Tibial artery (tissue), 4 donors: ENCODE measurements at regions not wholly inside any gene's neighbourhood (a gene's known extent, or its start where the extent isn't known, plus 50 kb on each side); places are given as distances from the start of the nearest gene placed in this dataset.
"Not testable (repeated sequence)": the region's sequence is repeated elsewhere in the genome, so short reads cannot be mapped to it uniquely, and the experiment has no call there.

Source experiments
- DNase-seq, 2 donors: peaks; one replicate each; pipeline ENCODE4 v3.0.0-alpha.2; 2019
- H3K27ac ChIP-seq, 2 donors: fragments of 200-600 bp; sonication (generic) in 1 of 2; 1 replicate in 1 of 2; 2 replicates in 1 of 2; pipeline ENCODE4 v1.5.1; 2018 to 2019; ENCODE audit warnings: mild to moderate bottlenecking in 1 of 2
- H3K27me3 ChIP-seq, 2 donors: fragments of 200-600 bp; sonication (generic) in 1 of 2; one replicate each; pipeline versions ENCODE4 v1.5.1 to v1.6.0; 2016 to 2019
- H3K36me3 ChIP-seq, 3 donors: fragments of 200-600 bp; sonication (generic) in 2 of 3; one replicate each; pipeline ENCODE4 v1.5.1; 2016 to 2019; ENCODE audit warnings: mild to moderate bottlenecking in 2 of 3
- H3K4me1 ChIP-seq, 4 donors: fragments of 200-600 bp; sonication (generic) in 2 of 4; 1 replicate in 3 of 4; 2 replicates in 1 of 4; pipeline ENCODE4 v1.5.1; 2016 to 2019
- H3K4me3 ChIP-seq, 2 donors: fragments of 200-600 bp; sonication (generic) in 1 of 2; 1 replicate in 1 of 2; 2 replicates in 1 of 2; pipeline ENCODE4 v1.5.1; 2018 to 2019; ENCODE audit warnings: mild to moderate bottlenecking in 2 of 2
- H3K9me3 ChIP-seq, 3 donors: fragments of 200-600 bp; sonication (generic) in 1 of 3; one replicate each; pipeline ENCODE4 v1.5.1; 2016 to 2019
- intact Hi-C: fragments of 100-400 bp; cut with DNase I; formaldehyde crosslinking; loops from one replicate; pipeline ENCODE4 v1.15.0; 2023; ENCODE audit warnings: low total_unique reads

DNA sequence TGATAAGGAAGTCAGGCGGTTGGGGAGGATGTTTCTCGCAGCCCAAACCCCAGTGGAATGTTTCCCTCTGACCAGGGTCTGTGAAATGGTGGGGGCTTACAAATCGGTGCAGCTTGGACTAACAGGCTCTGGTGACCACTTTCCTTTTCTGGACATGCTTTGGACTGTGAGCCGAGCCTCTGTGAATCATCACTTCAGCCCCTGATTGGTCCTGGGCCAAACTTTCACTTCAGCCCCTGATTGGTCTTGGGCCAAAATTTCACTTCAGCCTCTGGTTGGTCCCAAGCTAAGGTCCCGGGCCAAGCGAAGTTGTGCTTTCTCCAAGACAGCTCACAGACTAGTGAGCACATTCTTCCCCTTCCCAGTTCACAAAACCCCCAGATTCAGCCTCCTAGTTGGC lies 223.7 kb upstream of the ANKRD20A1 start:
- H3K4me3 ChIP-seq, H3K27me3 ChIP-seq, H3K4me1 ChIP-seq, intact Hi-C loops, DNase-seq, H3K9me3 ChIP-seq, H3K27ac ChIP-seq, H3K36me3 ChIP-seq: not testable (repeated sequence)

DNA sequence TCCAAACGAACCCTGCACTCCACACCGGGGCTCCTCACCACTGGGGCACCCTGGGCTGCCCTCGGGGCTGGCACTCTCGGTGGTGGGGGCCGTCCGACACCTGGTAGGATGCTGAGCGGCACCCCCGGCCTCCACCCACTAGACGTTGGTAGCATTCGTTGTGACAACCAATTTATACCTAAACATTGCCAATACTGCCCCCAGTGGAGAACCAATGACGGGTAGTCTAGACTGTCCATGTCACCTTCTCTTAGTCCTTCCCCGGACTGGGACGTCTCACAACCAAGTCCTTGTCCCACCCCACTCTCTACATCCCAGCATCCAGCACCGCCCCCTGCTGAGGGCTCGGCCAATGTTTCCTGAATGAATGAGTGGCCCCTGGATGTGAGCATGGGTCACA lies 246.8 kb upstream of the ANKRD20A1 start:
- H3K36me3 ChIP-seq, DNase-seq, H3K4me3 ChIP-seq, H3K4me1 ChIP-seq, H3K9me3 ChIP-seq, intact Hi-C loops, H3K27ac ChIP-seq, H3K27me3 ChIP-seq: not testable (repeated sequence)

DNA sequence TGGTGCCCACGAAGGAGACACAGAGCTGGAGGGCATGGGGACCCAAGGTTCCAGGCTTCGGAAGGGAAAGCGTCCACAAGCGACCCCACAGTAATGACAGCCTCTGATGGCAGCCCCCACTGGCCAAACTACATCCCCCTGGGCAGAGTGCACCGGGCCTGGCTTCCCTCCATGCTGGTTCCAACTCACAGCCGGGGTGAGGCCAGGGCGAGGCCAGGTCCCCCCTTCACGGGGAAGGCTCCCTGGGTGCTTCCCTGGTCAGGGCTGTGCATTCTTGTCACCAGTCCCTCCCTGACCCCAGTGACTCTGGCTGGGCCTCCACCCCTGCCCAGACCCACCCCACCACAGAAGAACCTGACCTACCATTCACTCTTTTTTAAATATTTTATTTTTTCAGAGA lies 248.9 kb upstream of the ANKRD20A1 start:
- H3K27me3 ChIP-seq, H3K9me3 ChIP-seq, H3K4me3 ChIP-seq, H3K4me1 ChIP-seq, H3K27ac ChIP-seq, DNase-seq, intact Hi-C loops, H3K36me3 ChIP-seq: not testable (repeated sequence)

DNA sequence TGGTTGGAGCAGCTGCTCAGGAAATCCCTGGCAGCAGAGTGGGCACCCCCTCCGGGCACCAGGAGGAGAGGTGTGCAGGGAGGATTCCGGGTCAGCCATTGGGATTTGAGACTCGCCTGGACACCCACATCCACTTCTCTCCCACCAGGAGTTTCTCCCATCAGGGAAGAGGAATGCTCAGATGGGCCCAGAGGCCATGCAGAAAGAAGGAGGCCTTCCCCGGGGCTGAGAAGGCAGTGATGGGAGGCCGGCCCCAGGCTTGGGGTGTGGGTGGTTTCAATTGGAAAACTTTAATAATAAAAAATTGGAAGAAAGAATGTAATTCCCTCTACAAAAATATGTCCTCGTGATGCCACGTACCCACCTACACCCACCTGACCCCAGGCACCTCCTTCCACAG lies 249.3 kb upstream of the ANKRD20A1 start:
- H3K36me3 ChIP-seq, H3K4me1 ChIP-seq, H3K9me3 ChIP-seq, H3K27me3 ChIP-seq, DNase-seq, H3K4me3 ChIP-seq, intact Hi-C loops, H3K27ac ChIP-seq: not testable (repeated sequence)

DNA sequence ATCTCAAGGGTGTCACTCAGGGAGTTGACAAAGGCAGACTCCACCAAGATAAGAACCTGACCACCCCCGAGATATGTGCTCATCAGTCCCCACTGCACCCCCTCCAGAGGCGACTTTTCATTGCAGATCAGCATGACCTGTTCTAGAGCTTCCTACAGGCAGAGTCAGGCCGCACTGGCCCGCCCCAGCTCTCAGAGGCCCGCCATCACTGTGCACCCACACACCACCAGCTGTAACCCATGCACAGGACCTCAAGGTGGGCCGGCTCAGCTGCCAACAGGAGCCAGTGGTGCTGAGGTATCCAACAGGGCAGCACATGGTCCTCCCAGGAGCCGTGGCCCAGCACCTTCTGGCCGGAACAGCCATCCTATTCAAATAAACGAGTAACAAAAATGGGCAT lies 253.6 kb upstream of the ANKRD20A1 start:
- H3K36me3 ChIP-seq, DNase-seq, H3K4me1 ChIP-seq, intact Hi-C loops, H3K27me3 ChIP-seq, H3K4me3 ChIP-seq, H3K9me3 ChIP-seq, H3K27ac ChIP-seq: not testable (repeated sequence)

DNA sequence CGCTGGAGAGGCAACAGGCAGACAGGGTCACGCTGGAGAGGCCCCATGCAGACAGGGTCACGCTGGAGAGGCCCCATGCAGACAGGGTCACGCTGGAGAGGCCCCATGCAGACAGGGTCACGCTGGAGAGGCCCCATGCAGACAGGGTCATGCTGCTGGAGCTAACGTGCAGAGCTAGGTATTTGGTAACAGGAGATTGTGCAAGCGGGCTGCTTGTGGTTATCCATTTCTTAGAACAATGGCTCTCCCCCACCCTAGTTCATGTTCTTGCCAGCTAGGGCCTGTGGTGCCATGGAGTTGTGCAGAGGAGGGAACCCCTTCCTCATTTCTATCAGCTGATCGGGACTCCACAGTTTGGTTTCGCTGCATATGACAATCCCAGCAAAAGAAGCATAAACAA lies 255.1 kb upstream of the ANKRD20A1 start:
- DNase-seq, H3K27ac ChIP-seq, H3K9me3 ChIP-seq, H3K27me3 ChIP-seq, H3K4me3 ChIP-seq, intact Hi-C loops, H3K36me3 ChIP-seq, H3K4me1 ChIP-seq: not testable (repeated sequence)

DNA sequence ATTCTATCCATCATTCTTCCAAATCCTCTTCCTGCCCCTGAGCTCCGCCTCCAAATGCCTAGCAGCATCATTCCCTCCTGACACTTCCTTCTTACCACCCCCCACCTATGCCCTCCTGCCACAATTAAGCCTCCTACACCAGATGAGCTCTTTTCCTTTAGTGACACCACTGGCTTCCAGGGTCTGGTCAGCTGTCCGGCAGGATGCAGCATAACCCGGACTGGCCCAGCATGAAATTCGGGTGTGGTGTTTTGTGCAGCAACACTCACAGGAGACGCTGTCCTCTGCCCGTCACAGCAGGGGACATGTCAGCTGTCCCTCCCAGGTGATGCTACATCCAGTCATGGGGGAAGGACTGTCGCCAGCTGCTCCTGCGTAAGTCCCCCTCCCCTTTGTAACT lies 266.3 kb upstream of the ANKRD20A1 start:
- intact Hi-C loops, H3K36me3 ChIP-seq: not testable (repeated sequence)

DNA sequence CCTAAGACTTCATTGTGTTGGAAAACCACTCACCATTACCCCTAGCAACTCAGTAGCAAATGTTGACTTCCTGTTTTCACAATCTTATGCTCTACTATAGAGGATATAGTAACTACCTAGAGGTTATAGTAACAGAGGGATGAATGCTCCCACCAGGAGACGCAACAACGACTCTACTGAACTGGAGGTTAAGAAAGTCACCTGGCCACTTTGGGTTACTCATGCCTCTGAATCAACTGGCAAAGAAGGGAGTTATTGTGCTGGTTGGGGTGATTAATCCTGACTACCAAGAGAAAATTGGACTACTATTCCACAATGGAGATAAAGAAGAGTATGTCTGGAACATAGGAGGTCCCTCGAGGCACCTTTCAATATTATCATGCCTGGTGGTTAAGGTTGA lies 302.9 kb upstream of the ANKRD20A1 start:
- H3K27me3 ChIP-seq, H3K36me3 ChIP-seq, intact Hi-C loops, H3K4me1 ChIP-seq, H3K4me3 ChIP-seq, DNase-seq, H3K9me3 ChIP-seq, H3K27ac ChIP-seq: not testable (repeated sequence)

More for the DNA sequence above, 266.3 kb upstream of the ANKRD20A1 start:
- not testable (repeated sequence) for H3K4me1 ChIP-seq, DNase-seq, H3K4me3 ChIP-seq, H3K9me3 ChIP-seq, H3K27ac ChIP-seq, H3K27me3 ChIP-seq

DNA sequence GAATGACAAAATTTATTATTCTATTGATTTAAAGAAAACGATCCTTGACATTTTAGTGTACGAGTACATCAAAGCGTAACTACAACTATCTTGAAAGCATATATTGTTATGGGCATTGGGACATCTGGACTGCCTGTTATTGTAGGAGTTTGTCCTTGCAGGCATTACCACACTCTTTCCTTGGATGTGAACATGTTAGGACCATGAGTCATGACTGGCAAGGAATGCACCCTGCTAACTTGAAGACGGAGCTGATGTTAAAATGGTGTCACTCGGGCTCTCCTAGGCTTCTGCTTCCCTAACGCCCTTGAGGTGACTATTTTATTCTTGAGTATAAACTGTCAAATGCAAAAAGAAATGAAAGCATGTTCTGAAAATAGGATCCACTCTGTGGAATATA lies 308.7 kb upstream of the ANKRD20A1 start:
- H3K4me3 ChIP-seq, H3K27ac ChIP-seq, H3K27me3 ChIP-seq, intact Hi-C loops, H3K9me3 ChIP-seq, H3K4me1 ChIP-seq, DNase-seq, H3K36me3 ChIP-seq: not testable (repeated sequence)

DNA sequence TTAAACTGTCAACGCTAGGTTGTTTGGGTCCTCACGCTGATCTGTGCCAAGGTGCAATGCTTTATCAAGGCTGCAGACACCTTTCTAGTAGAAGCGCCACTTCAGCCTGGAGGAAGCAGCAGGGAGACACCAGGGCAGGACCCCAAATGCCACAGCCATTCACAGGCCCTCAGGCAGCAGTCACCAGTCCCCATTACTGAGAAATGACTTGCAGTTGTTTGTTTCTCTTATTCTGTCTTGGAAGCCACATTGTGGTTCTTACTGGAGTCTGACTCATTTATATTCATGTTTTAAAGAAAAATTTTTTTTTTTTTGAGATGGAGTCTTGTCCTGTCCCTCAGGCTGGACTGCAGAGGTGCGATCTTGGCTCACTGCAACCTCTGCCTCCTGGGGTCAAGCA lies 328.9 kb upstream of the ANKRD20A1 start:
- DNase-seq, H3K4me3 ChIP-seq, H3K36me3 ChIP-seq, H3K27me3 ChIP-seq, H3K27ac ChIP-seq, intact Hi-C loops, H3K4me1 ChIP-seq, H3K9me3 ChIP-seq: not testable (repeated sequence)

DNA sequence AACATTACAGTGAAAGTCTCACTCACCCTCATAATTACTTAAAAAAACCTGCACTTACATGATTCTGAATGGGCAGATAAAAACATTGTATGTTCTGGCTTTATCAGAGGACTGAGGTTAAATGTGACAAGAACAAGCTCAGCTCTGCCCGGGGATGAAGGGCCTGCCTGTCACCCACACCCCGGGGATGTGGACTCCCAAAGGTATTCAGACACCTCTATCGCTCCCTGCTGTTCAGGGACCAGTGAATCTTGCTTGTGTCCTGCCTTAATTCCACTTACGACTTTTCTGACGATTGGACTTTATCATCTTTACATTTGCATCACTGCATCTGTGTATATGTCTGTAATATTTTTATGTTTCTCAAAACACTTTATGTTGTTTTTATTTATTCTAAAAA lies 341.8 kb upstream of the ANKRD20A1 start:
- H3K9me3 ChIP-seq, H3K36me3 ChIP-seq, intact Hi-C loops, H3K27me3 ChIP-seq, H3K4me3 ChIP-seq, DNase-seq, H3K4me1 ChIP-seq, H3K27ac ChIP-seq: not testable (repeated sequence)

DNA sequence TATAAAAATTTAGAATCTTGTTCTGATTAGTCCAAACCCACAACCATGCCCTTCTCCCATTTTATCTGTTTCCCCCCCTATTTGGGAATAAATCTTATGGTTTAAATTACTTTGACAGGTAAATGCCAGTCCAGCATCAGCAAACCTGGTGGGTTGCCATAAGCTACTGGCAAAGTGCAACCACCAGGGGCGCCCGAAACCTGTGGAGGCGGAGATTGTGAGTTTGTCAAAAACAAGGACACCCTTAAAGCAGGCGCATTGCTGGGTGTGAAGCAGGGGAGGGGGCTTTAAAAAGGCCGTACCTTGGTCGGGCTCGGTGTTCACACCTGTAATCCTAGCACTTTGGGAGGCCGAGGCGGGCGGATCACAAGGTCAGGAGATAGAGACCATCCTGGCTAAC lies 344.1 kb upstream of the ANKRD20A1 start:
- DNase-seq, H3K4me1 ChIP-seq, H3K36me3 ChIP-seq, H3K9me3 ChIP-seq, intact Hi-C loops, H3K27me3 ChIP-seq, H3K4me3 ChIP-seq, H3K27ac ChIP-seq: not testable (repeated sequence)

DNA sequence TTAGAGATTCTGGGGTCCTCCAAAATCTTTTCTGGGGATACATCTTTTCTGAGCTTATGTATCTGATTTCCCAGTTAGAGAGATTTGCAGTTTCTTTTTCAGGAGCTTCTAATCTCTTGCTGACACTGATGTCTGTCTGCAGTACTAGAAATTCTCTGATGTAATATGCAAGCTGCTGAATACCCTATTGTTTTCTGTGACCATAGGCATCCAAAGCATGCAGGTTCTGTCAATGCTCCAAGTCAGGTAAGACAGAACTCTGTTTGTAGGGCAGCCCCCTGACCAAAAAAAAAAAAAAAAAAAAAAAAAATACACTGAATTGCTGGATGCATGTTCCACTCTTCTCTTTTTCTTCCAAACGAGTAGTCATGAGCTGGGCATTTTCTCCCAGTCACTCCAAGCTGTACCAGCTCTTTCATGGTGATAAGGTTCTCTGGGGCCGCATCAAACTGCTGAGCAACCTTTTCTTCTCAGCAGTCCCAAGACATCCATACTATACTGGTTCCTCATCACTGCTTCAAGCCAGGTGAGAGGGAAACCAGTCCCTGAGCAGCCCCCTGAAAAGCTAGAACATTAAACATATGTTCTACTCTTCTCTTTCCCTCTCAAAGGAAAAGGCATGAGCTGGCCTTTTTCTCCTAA lies 354.9 kb upstream of the ANKRD20A1 start:
- DNase-seq, H3K36me3 ChIP-seq, H3K9me3 ChIP-seq, H3K27ac ChIP-seq, H3K4me3 ChIP-seq, H3K27me3 ChIP-seq, H3K4me1 ChIP-seq, intact Hi-C loops: not testable (repeated sequence)

DNA sequence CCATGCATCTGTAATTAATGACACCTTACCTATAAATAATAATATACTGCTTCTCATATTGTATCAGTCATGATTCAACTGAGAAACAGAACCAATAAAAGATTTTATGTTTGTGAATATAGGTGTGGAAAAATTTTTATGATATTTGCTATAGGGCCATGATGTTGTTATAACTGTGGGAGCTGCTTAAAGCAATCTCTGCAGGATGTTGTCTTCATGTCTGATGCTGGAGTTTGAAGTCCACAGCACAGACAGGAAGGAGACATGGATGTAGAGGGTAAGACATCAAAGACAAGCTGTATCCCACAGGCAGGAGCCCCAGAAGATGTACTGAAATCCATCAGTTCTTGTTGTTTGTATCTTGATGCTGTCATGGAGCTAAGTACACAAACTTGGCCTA lies 366.7 kb upstream of the ANKRD20A1 start:
- H3K9me3 ChIP-seq, H3K4me3 ChIP-seq, DNase-seq, H3K36me3 ChIP-seq, intact Hi-C loops, H3K27me3 ChIP-seq, H3K4me1 ChIP-seq, H3K27ac ChIP-seq: not testable (repeated sequence)

DNA sequence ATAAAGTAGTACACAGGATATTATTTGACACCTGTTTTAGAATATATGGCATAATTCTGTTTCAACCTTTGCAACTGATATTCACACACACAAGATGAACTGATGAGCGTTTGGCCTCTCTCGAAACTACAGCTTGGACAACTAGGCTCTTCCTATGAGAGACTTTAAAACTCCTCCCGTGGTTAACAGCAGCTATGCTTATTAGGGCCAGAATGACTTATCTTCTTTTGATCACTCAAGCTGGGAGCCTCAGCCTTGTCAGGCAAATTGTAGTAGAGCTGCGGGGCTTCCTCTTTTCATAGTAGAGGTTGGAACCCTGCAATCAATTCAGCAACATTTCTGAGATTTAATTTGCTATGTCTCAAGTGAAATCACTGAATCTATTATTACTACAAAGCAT lies 381.3 kb upstream of the ANKRD20A1 start:
- H3K4me1 ChIP-seq, H3K27me3 ChIP-seq, H3K4me3 ChIP-seq, intact Hi-C loops, H3K36me3 ChIP-seq, DNase-seq, H3K27ac ChIP-seq, H3K9me3 ChIP-seq: not testable (repeated sequence)
